GM23338 (cell line): ENCODE measurements at regions not wholly inside any gene's neighbourhood (a gene's known extent, or its start where the extent isn't known, plus 50 kb on each side); places are given as distances from the start of the nearest gene placed in this dataset.

Source experiments
- ATAC-seq: fragments of 200-7000 bp; cut with Tn5 transposase; 3 replicates; pipeline ENCODE4 v1.9.1; 2020
- DNase-seq: peaks from one replicate; pipeline ENCODE4 v3.0.0-alpha.2; 2015; ENCODE audit warnings: low spot score
- H2AFZ ChIP-seq: fragments of 200-600 bp; sonication (generic); 2 replicates; pipeline ENCODE4 v1.8.0; 2016; ENCODE audit warnings: antibody characterized with exemption, mild to moderate bottlenecking, moderate library complexity
- H3F3A ChIP-seq: fragments of 200-600 bp; sonication (generic); replicated peaks from 2 replicates; pipeline ENCODE4 v1.8.0; 2017; ENCODE audit warnings: antibody characterized with exemption, mixed run types, low read depth
- H3K27ac ChIP-seq: fragments of 200-600 bp; sonication (generic); 2 replicates; pipeline ENCODE4 v1.6.1; 2016; ENCODE audit warnings: low read depth
- H3K27me3 ChIP-seq: fragments of 200-600 bp; sonication (generic); 2 replicates; pipeline ENCODE4 v1.8.0; 2016; ENCODE audit warnings: mild to moderate bottlenecking, mixed run types, moderate library complexity; ENCODE audit not compliant: insufficient read depth
- H3K36me3 ChIP-seq: fragments of 200-600 bp; sonication (generic); 2 replicates; pipeline ENCODE4 v1.8.0; 2016; ENCODE audit warnings: mild to moderate bottlenecking; ENCODE audit not compliant: insufficient read depth
- H3K4me1 ChIP-seq: fragments of 200-600 bp; sonication (generic); 2 replicates; pipeline ENCODE4 v1.8.0; 2016; ENCODE audit warnings: mild to moderate bottlenecking, moderate library complexity; ENCODE audit not compliant: insufficient read depth
- H3K4me2 ChIP-seq: fragments of 200-600 bp; sonication (generic); 2 replicates; pipeline ENCODE4 v1.7.1; 2017; ENCODE audit warnings: mixed run types
- H3K4me3 ChIP-seq: fragments of 200-600 bp; sonication (generic); 2 replicates; pipeline ENCODE4 v1.6.1; 2016; ENCODE audit warnings: mixed run types
- H3K79me2 ChIP-seq: fragments of 200-600 bp; sonication (generic); replicated peaks from 2 replicates; pipeline ENCODE4 v1.8.0; 2017; ENCODE audit warnings: mild to moderate bottlenecking; ENCODE audit not compliant: insufficient read depth
- H3K9me2 ChIP-seq: fragments of 200-600 bp; sonication (generic); 2 replicates; pipeline ENCODE4 v1.8.0; 2017; ENCODE audit not compliant: insufficient read depth
- H4K20me1 ChIP-seq: fragments of 200-600 bp; sonication (generic); replicated peaks from 2 replicates; pipeline ENCODE4 v1.8.0; 2017; ENCODE audit warnings: mild to moderate bottlenecking; ENCODE audit not compliant: insufficient read depth
- H3K27ac Mint-ChIP-seq: 2 replicates; pipeline ENCODE4 v1.8.0; 2020; ENCODE audit warnings: inconsistent platforms, mild to moderate bottlenecking, moderate library complexity, mixed read lengths
- H3K27me3 Mint-ChIP-seq: 3 replicates; pipeline ENCODE4 v1.8.0; 2022; ENCODE audit warnings: low read depth, mild to moderate bottlenecking, moderate library complexity, mixed read lengths, inconsistent platforms; ENCODE audit not compliant: insufficient read depth, poor library complexity
- H3K36me3 Mint-ChIP-seq: 3 replicates; pipeline ENCODE4 v1.8.0; 2021; ENCODE audit warnings: low read depth, mild to moderate bottlenecking, inconsistent platforms, moderate library complexity, mixed read lengths
- H3K4me1 Mint-ChIP-seq: 3 replicates; pipeline ENCODE4 v1.8.0; 2020; ENCODE audit warnings: mild to moderate bottlenecking, inconsistent platforms, mixed read lengths
- H3K4me3 Mint-ChIP-seq: 3 replicates; pipeline ENCODE4 v1.8.0; 2021; ENCODE audit warnings: moderate library complexity, mild to moderate bottlenecking, inconsistent platforms, mixed read lengths
- H3K9me3 Mint-ChIP-seq: 3 replicates; pipeline ENCODE4 v1.8.0; 2020; ENCODE audit warnings: moderate library complexity, mild to moderate bottlenecking, inconsistent platforms, mixed read lengths
- EZH2phosphoT487 ChIP-seq: fragments of 200-600 bp; sonication (generic); IDR thresholded peaks from one replicate; pipeline ENCODE4 v1.8.1; 2018; ENCODE audit warnings: antibody characterized with exemption; ENCODE audit not compliant: unreplicated experiment
- JUNB ChIP-seq: IDR thresholded peaks from one replicate; pipeline ENCODE4 v1.6.1; 2016; ENCODE audit warnings: antibody characterized with exemption; ENCODE audit not compliant: unreplicated experiment
- NANOG ChIP-seq: IDR thresholded peaks from 2 replicates; pipeline ENCODE4 v1.6.1; 2016; ENCODE audit warnings: antibody characterized with exemption, borderline replicate concordance
- STAT1 ChIP-seq: IDR thresholded peaks from one replicate; pipeline ENCODE4 v1.6.1; 2016; ENCODE audit warnings: antibody characterized with exemption; ENCODE audit not compliant: unreplicated experiment
- ZNF114 ChIP-seq: fragments of 250-450 bp; sonication (Bioruptor Pico); IDR thresholded peaks from 2 replicates; pipeline ENCODE4 v1.5.0; 2020; ENCODE audit warnings: mild to moderate bottlenecking, moderate library complexity
- ZNF331 ChIP-seq: fragments of 250-450 bp; sonication (Bioruptor Pico); IDR thresholded peaks from 2 replicates; pipeline ENCODE4 v1.5.0; 2020; ENCODE audit warnings: low read depth, mild to moderate bottlenecking, moderate library complexity
- TF ChIP-seq, protein P1 (sequence below): IDR thresholded peaks from one replicate; pipeline ENCODE4 v1.6.1; 2018; ENCODE audit warnings: antibody characterized with exemption; ENCODE audit not compliant: unreplicated experiment
- TF ChIP-seq, protein P2 (sequence below): IDR thresholded peaks from 2 replicates; pipeline ENCODE4 v1.6.1; 2016; ENCODE audit warnings: antibody characterized with exemption

GRCh38 chr7:26013551-26014083, 138.4 kb upstream of the NFE2L3 start:
- Histone ChIP-seq H3F3A (peaks cover 14% of the 10 kb centered on the region), H3K27ac (no peak overlapping the region), H3K4me3 (no peak overlapping the region), H2AFZ (no peak overlapping the region), H3K9me2 (peaks cover 8% of the 10 kb centered on the region), H4K20me1 (no peaks in the 10 kb centered on the region), H3K27me3 (peaks cover 25% of the 10 kb centered on the region), H3K4me1 (no peaks in the 10 kb centered on the region; the same call in 1 of the 2 replicates), H3K79me2 (no peaks in the 10 kb centered on the region), H3K36me3 (peaks cover 20% of the 10 kb centered on the region; the same call in 1 of the 2 replicates), H3K4me2 (no peak overlapping the region)
- Mint-ChIP-seq H3K9me3 (peaks cover 82% of the 10 kb centered on the region), H3K4me3 (no peak overlapping the region), H3K36me3 (peaks cover 49% of the 10 kb centered on the region), H3K27ac (no peak overlapping the region), H3K4me1 (peaks cover 2% of the 10 kb centered on the region; the same call in 1 of the 3 replicates), H3K27me3 (peaks cover 14% of the 10 kb centered on the region)
- TF ChIP-seq STAT1 (no peak), NANOG (no peak), EZH2phosphoT487 (no peak), ZNF331 (no peak), JUNB (no peak)
- ATAC-seq = no peak
- DNase-seq = no peak

DNA sequence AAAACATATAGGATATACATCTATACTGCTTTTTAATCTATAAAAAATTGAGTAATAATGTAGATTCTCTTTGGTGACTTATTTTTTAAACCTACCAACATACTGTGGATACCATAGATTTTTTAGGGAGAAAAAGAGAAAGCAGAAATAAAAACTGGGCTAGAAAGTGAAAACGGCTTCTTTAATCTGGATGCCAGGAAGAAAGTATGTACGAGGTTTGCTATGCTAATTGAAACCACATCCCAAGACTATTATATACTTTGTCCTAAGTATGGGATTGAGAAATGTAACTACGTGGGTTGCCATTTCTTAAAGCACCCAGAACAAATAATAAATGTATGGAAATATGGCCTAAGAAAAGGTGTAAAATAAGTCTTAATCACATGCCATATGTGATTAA, 129.0 kb upstream of the NFE2L3 start:
- H3K4me3 Mint-ChIP-seq = no peak overlapping the region
- Histone ChIP-seq H3K36me3 (no peaks in the 10 kb centered on the region), H3K4me1 (no peaks in the 10 kb centered on the region; the same call in 1 of the 2 replicates), H2AFZ (no peak overlapping the region), H4K20me1 (no peaks in the 10 kb centered on the region), H3K79me2 (no peaks in the 10 kb centered on the region), H3F3A (no peaks in the 10 kb centered on the region), H3K9me2 (peaks cover 10% of the 10 kb centered on the region), H3K4me2 (no peak overlapping the region), H3K4me3 (no peak overlapping the region), H3K27me3 (no peaks in the 10 kb centered on the region), H3K27ac (no peak overlapping the region)
- ATAC-seq (no peak), DNase-seq (no peak)
- no peak overlapping the region for H3K27ac Mint-ChIP-seq
- no peaks in the 10 kb centered on the region for H3K27me3 Mint-ChIP-seq
- peaks cover 6% of the 10 kb centered on the region; the same call in 1 of the 3 replicates for H3K36me3 Mint-ChIP-seq
- peaks cover 12% of the 10 kb centered on the region for H3K4me1 Mint-ChIP-seq
- TF ChIP-seq, protein P1, sequence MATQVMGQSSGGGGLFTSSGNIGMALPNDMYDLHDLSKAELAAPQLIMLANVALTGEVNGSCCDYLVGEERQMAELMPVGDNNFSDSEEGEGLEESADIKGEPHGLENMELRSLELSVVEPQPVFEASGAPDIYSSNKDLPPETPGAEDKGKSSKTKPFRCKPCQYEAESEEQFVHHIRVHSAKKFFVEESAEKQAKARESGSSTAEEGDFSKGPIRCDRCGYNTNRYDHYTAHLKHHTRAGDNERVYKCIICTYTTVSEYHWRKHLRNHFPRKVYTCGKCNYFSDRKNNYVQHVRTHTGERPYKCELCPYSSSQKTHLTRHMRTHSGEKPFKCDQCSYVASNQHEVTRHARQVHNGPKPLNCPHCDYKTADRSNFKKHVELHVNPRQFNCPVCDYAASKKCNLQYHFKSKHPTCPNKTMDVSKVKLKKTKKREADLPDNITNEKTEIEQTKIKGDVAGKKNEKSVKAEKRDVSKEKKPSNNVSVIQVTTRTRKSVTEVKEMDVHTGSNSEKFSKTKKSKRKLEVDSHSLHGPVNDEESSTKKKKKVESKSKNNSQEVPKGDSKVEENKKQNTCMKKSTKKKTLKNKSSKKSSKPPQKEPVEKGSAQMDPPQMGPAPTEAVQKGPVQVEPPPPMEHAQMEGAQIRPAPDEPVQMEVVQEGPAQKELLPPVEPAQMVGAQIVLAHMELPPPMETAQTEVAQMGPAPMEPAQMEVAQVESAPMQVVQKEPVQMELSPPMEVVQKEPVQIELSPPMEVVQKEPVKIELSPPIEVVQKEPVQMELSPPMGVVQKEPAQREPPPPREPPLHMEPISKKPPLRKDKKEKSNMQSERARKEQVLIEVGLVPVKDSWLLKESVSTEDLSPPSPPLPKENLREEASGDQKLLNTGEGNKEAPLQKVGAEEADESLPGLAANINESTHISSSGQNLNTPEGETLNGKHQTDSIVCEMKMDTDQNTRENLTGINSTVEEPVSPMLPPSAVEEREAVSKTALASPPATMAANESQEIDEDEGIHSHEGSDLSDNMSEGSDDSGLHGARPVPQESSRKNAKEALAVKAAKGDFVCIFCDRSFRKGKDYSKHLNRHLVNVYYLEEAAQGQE = no peak
- peaks cover 12% of the 10 kb centered on the region; the same call in 2 of the 3 replicates for H3K9me3 Mint-ChIP-seq

DNA sequence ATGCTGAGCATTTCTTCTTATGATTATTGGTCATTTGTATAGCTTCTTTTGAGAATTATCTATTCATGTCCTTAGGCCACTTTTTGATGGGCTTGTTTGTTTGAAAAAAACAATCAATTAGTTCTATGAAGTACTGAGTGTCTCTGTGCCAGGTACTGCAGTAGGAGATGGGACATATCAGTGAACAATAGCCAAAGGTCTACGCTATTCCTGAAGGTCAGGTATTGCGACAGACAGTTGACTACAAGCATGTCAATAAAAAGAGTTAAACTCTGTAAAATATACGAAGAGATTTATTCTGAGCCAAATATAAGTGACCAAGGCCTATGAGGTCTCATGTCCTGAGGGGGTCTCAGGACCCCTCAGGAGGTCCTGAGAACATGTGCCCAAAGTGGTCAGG, 122.1 kb upstream of the NFE2L3 start:
- H2AFZ ChIP-seq = no peak overlapping the region
- TF ChIP-seq, protein P1 = no peak
- TF ChIP-seq STAT1 (no peak), ZNF331 (no peak), ZNF114 (CRISPR knock-in tag) (no peak), NANOG (no peak)
- TF ChIP-seq, protein P2, sequence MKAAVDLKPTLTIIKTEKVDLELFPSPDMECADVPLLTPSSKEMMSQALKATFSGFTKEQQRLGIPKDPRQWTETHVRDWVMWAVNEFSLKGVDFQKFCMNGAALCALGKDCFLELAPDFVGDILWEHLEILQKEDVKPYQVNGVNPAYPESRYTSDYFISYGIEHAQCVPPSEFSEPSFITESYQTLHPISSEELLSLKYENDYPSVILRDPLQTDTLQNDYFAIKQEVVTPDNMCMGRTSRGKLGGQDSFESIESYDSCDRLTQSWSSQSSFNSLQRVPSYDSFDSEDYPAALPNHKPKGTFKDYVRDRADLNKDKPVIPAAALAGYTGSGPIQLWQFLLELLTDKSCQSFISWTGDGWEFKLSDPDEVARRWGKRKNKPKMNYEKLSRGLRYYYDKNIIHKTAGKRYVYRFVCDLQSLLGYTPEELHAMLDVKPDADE = no peak

More for the DNA sequence above, 122.1 kb upstream of the NFE2L3 start:
- Histone ChIP-seq H3K27me3 (no peaks in the 10 kb centered on the region), H3K79me2 (no peaks in the 10 kb centered on the region), H3K4me3 (no peak overlapping the region), H3K4me1 (no peaks in the 10 kb centered on the region), H3K9me2 (0 out of 2 replicates have a peak, but pooled peaks cover 5% of the 10 kb centered on the region), H4K20me1 (no peaks in the 10 kb centered on the region), H3K36me3 (no peaks in the 10 kb centered on the region), H3K4me2 (no peak overlapping the region), H3F3A (no peaks in the 10 kb centered on the region), H3K27ac (no peak overlapping the region)
- Mint-ChIP-seq H3K27ac (no peak overlapping the region), H3K4me3 (no peak overlapping the region), H3K9me3 (no peaks in the 10 kb centered on the region; the same call in 2 of the 3 replicates), H3K36me3 (no peaks in the 10 kb centered on the region), H3K4me1 (no peaks in the 10 kb centered on the region), H3K27me3 (peaks cover 4% of the 10 kb centered on the region)
- ATAC-seq = no peak
- no peak for DNase-seq
